ENCODE measurements at regions not wholly inside any gene's neighbourhood (a gene's known extent, or its start where the extent isn't known, plus 50 kb on each side); places are given as distances from the start of the nearest gene placed in this dataset.

DNA sequence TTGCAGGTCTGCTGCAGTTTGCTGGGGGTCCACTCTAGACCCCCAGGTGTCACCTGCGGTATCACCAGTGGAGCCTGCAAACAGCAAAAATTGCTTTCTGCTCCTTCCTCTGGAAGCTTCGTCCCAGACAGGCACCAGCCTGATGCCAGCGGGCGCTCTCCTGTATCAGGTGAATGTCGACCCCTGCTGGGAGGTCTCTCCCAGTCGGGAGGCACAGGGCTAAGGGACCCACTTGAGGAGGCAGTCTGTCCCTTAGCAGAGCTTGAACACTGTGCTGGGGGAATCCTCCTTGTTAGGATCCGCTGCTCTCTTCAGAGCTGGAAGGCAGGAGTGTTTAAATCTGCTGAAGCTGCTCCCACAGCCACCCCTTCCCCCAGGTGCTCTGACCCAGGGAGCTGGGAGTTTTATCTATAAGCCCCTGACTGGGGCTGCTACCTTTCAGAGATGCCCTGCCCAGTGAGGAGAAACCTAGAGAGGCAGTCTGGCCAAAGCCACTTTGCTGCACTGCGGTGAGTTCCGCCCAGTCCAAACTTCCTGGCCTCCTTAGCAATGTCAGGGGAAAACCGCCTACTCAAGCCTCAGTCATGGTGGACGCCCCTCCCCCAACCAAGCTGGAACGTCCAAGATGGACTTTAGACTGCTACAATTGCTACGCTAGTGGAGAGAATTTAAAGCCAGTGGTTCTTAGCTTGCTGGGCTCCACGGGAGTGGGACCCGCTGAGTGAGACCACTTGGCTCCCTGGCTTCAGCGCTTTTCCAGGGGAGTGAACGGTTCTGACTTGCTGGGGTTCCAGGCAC, 652.5 kb downstream of the KCNJ3 start:
- H3K4me2 ChIP-seq: no peak overlapping the region
- no peaks in the 10 kb centered on the region for H4K20me1 ChIP-seq (replicated peaks; ENCODE audit: insufficient read depth)
- peaks cover 7% of the 10 kb centered on the region; the same call in 2 of the 3 replicates for H3K9me3 Mint-ChIP-seq
- ATAC-seq (no peak), DNase-seq (ENCODE audit: low spot score) (no peak)
- H3K36me3 Mint-ChIP-seq (ENCODE audit: low read depth): no peaks in the 10 kb centered on the region
- no peaks in the 10 kb centered on the region for H3F3A ChIP-seq (replicated peaks; ENCODE audit: low read depth)
- H3K4me1 Mint-ChIP-seq: no peaks in the 10 kb centered on the region
- H3K27me3 ChIP-seq (ENCODE audit: insufficient read depth): no peaks in the 10 kb centered on the region
- peaks cover 2% of the 10 kb centered on the region for H3K27me3 Mint-ChIP-seq (ENCODE audit: insufficient read depth, low read depth, poor library complexity)
- H3K4me1 ChIP-seq (ENCODE audit: insufficient read depth): no peaks in the 10 kb centered on the region
- no peak overlapping the region for H3K27ac ChIP-seq (ENCODE audit: low read depth)
- H3K4me3 Mint-ChIP-seq: no peak overlapping the region
- H3K9me2 ChIP-seq (ENCODE audit: insufficient read depth): no peaks in the 10 kb centered on the region; the same call in 1 of the 2 replicates
- TF ChIP-seq, protein P1, sequence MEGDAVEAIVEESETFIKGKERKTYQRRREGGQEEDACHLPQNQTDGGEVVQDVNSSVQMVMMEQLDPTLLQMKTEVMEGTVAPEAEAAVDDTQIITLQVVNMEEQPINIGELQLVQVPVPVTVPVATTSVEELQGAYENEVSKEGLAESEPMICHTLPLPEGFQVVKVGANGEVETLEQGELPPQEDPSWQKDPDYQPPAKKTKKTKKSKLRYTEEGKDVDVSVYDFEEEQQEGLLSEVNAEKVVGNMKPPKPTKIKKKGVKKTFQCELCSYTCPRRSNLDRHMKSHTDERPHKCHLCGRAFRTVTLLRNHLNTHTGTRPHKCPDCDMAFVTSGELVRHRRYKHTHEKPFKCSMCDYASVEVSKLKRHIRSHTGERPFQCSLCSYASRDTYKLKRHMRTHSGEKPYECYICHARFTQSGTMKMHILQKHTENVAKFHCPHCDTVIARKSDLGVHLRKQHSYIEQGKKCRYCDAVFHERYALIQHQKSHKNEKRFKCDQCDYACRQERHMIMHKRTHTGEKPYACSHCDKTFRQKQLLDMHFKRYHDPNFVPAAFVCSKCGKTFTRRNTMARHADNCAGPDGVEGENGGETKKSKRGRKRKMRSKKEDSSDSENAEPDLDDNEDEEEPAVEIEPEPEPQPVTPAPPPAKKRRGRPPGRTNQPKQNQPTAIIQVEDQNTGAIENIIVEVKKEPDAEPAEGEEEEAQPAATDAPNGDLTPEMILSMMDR (conservative IDR thresholded peaks at IDR 0.05; ENCODE audit: low read depth in 2 of 2): peak in 1 of 2 experiments; percentile 26; a peak in 2 of 4 replicates
- no peak for TF ChIP-seq STAT1 (IDR thresholded peaks at IDR 0.05; ENCODE audit: unreplicated experiment)
- no peak for TF ChIP-seq NANOG (IDR thresholded peaks at IDR 0.05; ENCODE audit: borderline replicate concordance)
- no peak for TF ChIP-seq POLR2AphosphoS5 (IDR thresholded peaks at IDR 0.05; ENCODE audit: low read depth)
- TF ChIP-seq ZNF114 (CRISPR knock-in tag; IDR thresholded peaks at IDR 0.05): no peak
- no peaks in the 10 kb centered on the region for H3K36me3 ChIP-seq (ENCODE audit: insufficient read depth)
- no peaks in the 10 kb centered on the region for H3K79me2 ChIP-seq (replicated peaks; ENCODE audit: insufficient read depth)
- H3K4me3 ChIP-seq: no peak overlapping the region
- no peak overlapping the region for H3K27ac Mint-ChIP-seq
- peak overlapping the region; percentile 66; the same call in 1 of the 2 replicates for H2AFZ ChIP-seq

DNA sequence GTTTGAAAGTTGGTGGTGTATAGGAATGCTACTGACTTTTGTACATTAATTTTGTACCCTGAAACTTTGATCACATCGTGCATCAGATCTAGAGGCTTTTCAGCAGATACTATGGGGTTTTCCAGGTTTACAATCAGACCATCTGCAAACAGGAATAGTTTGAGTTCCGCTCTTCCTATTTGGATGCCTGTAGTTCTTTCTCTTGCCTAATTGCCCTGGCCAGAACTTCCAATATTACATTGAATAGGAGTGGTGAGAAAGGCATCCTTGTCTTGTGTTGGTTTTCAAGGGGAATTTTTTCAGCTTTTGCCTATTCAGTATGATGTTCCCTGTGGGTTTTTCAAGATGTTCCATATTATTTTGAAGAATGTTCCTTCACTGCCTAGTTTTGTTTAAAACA, 633.5 kb downstream of the KCNJ3 start:
- Mint-ChIP-seq H3K4me3 (no peak overlapping the region), H3K9me3 (no peaks in the 10 kb centered on the region), H3K4me1 (no peaks in the 10 kb centered on the region), H3K36me3 (ENCODE audit: low read depth) (no peaks in the 10 kb centered on the region), H3K27ac (no peak overlapping the region), H3K27me3 (ENCODE audit: insufficient read depth, low read depth, poor library complexity) (no peaks in the 10 kb centered on the region)
- Histone ChIP-seq H3K36me3 (ENCODE audit: insufficient read depth) (no peaks in the 10 kb centered on the region), H3F3A (replicated peaks; ENCODE audit: low read depth) (no peaks in the 10 kb centered on the region), H3K9me2 (ENCODE audit: insufficient read depth) (no peaks in the 10 kb centered on the region; the same call in 1 of the 2 replicates), H3K79me2 (replicated peaks; ENCODE audit: insufficient read depth) (no peaks in the 10 kb centered on the region), H3K27ac (ENCODE audit: low read depth) (no peak overlapping the region), H4K20me1 (replicated peaks; ENCODE audit: insufficient read depth) (no peaks in the 10 kb centered on the region), H2AFZ (no peak overlapping the region), H3K4me2 (no peak overlapping the region), H3K4me3 (no peak overlapping the region), H3K27me3 (ENCODE audit: insufficient read depth) (no peaks in the 10 kb centered on the region), H3K4me1 (ENCODE audit: insufficient read depth) (no peaks in the 10 kb centered on the region)
- TF ChIP-seq CREB1 (CRISPR knock-in tag; IDR thresholded peaks at IDR 0.05; ENCODE audit: low read depth): no peak
- TF ChIP-seq EZH2 (IDR thresholded peaks at IDR 0.05; ENCODE audit: low read depth, unreplicated experiment): no peak
- TF ChIP-seq, protein P1 (conservative IDR thresholded peaks at IDR 0.05; ENCODE audit: low read depth in 2 of 2): no peak
- TF ChIP-seq, protein P2, sequence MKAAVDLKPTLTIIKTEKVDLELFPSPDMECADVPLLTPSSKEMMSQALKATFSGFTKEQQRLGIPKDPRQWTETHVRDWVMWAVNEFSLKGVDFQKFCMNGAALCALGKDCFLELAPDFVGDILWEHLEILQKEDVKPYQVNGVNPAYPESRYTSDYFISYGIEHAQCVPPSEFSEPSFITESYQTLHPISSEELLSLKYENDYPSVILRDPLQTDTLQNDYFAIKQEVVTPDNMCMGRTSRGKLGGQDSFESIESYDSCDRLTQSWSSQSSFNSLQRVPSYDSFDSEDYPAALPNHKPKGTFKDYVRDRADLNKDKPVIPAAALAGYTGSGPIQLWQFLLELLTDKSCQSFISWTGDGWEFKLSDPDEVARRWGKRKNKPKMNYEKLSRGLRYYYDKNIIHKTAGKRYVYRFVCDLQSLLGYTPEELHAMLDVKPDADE (IDR thresholded peaks at IDR 0.05): no peak
- TF ChIP-seq, protein P3, sequence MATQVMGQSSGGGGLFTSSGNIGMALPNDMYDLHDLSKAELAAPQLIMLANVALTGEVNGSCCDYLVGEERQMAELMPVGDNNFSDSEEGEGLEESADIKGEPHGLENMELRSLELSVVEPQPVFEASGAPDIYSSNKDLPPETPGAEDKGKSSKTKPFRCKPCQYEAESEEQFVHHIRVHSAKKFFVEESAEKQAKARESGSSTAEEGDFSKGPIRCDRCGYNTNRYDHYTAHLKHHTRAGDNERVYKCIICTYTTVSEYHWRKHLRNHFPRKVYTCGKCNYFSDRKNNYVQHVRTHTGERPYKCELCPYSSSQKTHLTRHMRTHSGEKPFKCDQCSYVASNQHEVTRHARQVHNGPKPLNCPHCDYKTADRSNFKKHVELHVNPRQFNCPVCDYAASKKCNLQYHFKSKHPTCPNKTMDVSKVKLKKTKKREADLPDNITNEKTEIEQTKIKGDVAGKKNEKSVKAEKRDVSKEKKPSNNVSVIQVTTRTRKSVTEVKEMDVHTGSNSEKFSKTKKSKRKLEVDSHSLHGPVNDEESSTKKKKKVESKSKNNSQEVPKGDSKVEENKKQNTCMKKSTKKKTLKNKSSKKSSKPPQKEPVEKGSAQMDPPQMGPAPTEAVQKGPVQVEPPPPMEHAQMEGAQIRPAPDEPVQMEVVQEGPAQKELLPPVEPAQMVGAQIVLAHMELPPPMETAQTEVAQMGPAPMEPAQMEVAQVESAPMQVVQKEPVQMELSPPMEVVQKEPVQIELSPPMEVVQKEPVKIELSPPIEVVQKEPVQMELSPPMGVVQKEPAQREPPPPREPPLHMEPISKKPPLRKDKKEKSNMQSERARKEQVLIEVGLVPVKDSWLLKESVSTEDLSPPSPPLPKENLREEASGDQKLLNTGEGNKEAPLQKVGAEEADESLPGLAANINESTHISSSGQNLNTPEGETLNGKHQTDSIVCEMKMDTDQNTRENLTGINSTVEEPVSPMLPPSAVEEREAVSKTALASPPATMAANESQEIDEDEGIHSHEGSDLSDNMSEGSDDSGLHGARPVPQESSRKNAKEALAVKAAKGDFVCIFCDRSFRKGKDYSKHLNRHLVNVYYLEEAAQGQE (IDR thresholded peaks at IDR 0.05; ENCODE audit: unreplicated experiment): no peak
- no peak for ATAC-seq
- DNase-seq (ENCODE audit: low spot score): no peak

Data from GM23338 (cell line).